Neural cell (in vitro differentiated cells): ENCODE measurements at regions not wholly inside any gene's neighbourhood (a gene's known extent, or its start where the extent isn't known, plus 50 kb on each side); places are given as distances from the start of the nearest gene placed in this dataset.

Experiments
- H2AFZ ChIP-seq: fragments of 200-600, 300-800 bp; sonication (generic), shearing (Covaris generic); 2 replicates; pipeline ENCODE4 v1.6.0; 2014; ENCODE audit warnings: low read depth, mild to moderate bottlenecking, antibody characterized with exemption, low read length, moderate library complexity
- H3F3A ChIP-seq: fragments of 200-600 bp; shearing (Covaris generic); 2 replicates; pipeline ENCODE4 v1.6.1; 2016; ENCODE audit warnings: mild to moderate bottlenecking, moderate library complexity, mixed read lengths, antibody characterized with exemption, low read length; ENCODE audit not compliant: insufficient read depth, poor library complexity, severe bottlenecking
- H3K27ac ChIP-seq: fragments of 200-600, 300-800 bp; sonication (generic), shearing (Covaris generic); 2 replicates; pipeline ENCODE4 v1.5.1; 2014; ENCODE audit warnings: mild to moderate bottlenecking, low read length, moderate library complexity
- H3K27me3 ChIP-seq: fragments of 300-800, 200-600 bp; sonication (generic), shearing (Covaris generic); 2 replicates; pipeline ENCODE4 v1.6.0; 2014; ENCODE audit warnings: mild to moderate bottlenecking, low read depth, low read length, moderate library complexity; ENCODE audit not compliant: insufficient read depth
- H3K36me3 ChIP-seq: fragments of 300-800, 200-600 bp; sonication (generic), shearing (Covaris generic); 2 replicates; pipeline ENCODE4 v1.5.1; 2014; ENCODE audit warnings: mild to moderate bottlenecking, antibody characterized with exemption, low read length, moderate library complexity; ENCODE audit not compliant: insufficient read depth
- H3K4me2 ChIP-seq: fragments of 300-800, 200-600 bp; sonication (generic), shearing (Covaris generic); 2 replicates; pipeline ENCODE4 v1.6.0; 2014; ENCODE audit warnings: mild to moderate bottlenecking, low read length
- H3K4me3 ChIP-seq: fragments of 300-800, 200-600 bp; sonication (generic), shearing (Covaris generic); 2 replicates; pipeline ENCODE4 v1.5.1; 2014; ENCODE audit warnings: mild to moderate bottlenecking, low read length, moderate library complexity
- H3K79me2 ChIP-seq: fragments of 200-600 bp; shearing (Covaris generic); replicated peaks from 2 replicates; pipeline ENCODE4 v1.6.0; 2014; ENCODE audit warnings: mild to moderate bottlenecking, low read length, moderate library complexity; ENCODE audit not compliant: insufficient read depth
- H3K9ac ChIP-seq: fragments of 300-800, 200-600 bp; sonication (generic), shearing (Covaris generic); 2 replicates; pipeline ENCODE4 v1.6.1; 2016; ENCODE audit warnings: mild to moderate bottlenecking, low read length, mixed read lengths
- H3K9me2 ChIP-seq: fragments of 200-600 bp; shearing (Covaris generic); 2 replicates; pipeline ENCODE4 v1.6.1; 2016; ENCODE audit warnings: mild to moderate bottlenecking, low read length, mixed read lengths; ENCODE audit not compliant: insufficient read depth
- H3K9me3 ChIP-seq: fragments of 200-600, 300-800 bp; sonication (generic), shearing (Covaris generic); 2 replicates; pipeline ENCODE4 v1.6.1; 2016; ENCODE audit warnings: mild to moderate bottlenecking, mixed run types, low read length, moderate library complexity, mixed read lengths
- H4K20me1 ChIP-seq: fragments of 200-600 bp; shearing (Covaris generic); 2 replicates; pipeline ENCODE4 v1.6.1; 2016; ENCODE audit warnings: mild to moderate bottlenecking, mixed run types; ENCODE audit not compliant: insufficient read depth
- CTCF ChIP-seq: fragments of 450-650 bp; IDR thresholded peaks from 2 replicates; pipeline ENCODE4 v1.5.1; 2014; ENCODE audit warnings: antibody characterized with exemption, mild to moderate bottlenecking, moderate library complexity; ENCODE audit not compliant: poor library complexity, severe bottlenecking
- EP300 ChIP-seq: fragments of 450-650 bp; conservative IDR thresholded peaks from 2 replicates; pipeline ENCODE4 v1.6.1; 2014; ENCODE audit warnings: antibody characterized with exemption, mild to moderate bottlenecking, moderate library complexity; ENCODE audit not compliant: poor library complexity, severe bottlenecking
- EZH2 ChIP-seq: fragments of 200-600, 300-800 bp; shearing (Covaris generic), sonication (generic); IDR thresholded peaks from 2 replicates; pipeline ENCODE4 v1.6.1; 2014; ENCODE audit warnings: antibody characterized with exemption, low read length, borderline replicate concordance, mild to moderate bottlenecking; ENCODE audit not compliant: insufficient read depth, poor library complexity, severe bottlenecking
- MXI1 ChIP-seq: fragments of 450-650 bp; conservative IDR thresholded peaks from 2 replicates; pipeline ENCODE4 v1.6.1; 2014; ENCODE audit warnings: antibody characterized with exemption, mild to moderate bottlenecking; ENCODE audit not compliant: poor library complexity, severe bottlenecking
- POLR2AphosphoS5 ChIP-seq: IDR thresholded peaks from 2 replicates; pipeline ENCODE4 v1.6.1; 2012
- RAD21 ChIP-seq: fragments of 450-650 bp; conservative IDR thresholded peaks from 2 replicates; pipeline ENCODE4 v1.6.1; 2014; ENCODE audit warnings: antibody characterized with exemption, mild to moderate bottlenecking, moderate library complexity
- REST ChIP-seq: IDR thresholded peaks from 2 replicates; pipeline ENCODE4 v1.6.1; 2012; ENCODE audit warnings: borderline replicate concordance
- SMC3 ChIP-seq: fragments of 450-650 bp; conservative IDR thresholded peaks from 2 replicates; pipeline ENCODE4 v1.6.1; 2014; ENCODE audit warnings: antibody characterized with exemption, mild to moderate bottlenecking, moderate library complexity; ENCODE audit not compliant: poor library complexity
- TAF1 ChIP-seq: IDR thresholded peaks from 2 replicates; pipeline ENCODE4 v1.6.1; 2012; ENCODE audit warnings: low read depth

GRCh38 chr16:87008664-87009063 lies 308.5 kb downstream of the C16orf95 start:
- H3K79me2 ChIP-seq, result no peaks in the 10 kb centered on the region
- H4K20me1 ChIP-seq, result no peaks in the 10 kb centered on the region
- H3K27me3 ChIP-seq, result no peaks in the 10 kb centered on the region
- H3K4me3 ChIP-seq, result no peak overlapping the region
- no peaks in the 10 kb centered on the region for H3F3A ChIP-seq
- no peaks in the 10 kb centered on the region for H3K36me3 ChIP-seq
- no peak overlapping the region for H3K27ac ChIP-seq
- H3K4me2 ChIP-seq, result no peak overlapping the region
- H3K9ac ChIP-seq, result no peak overlapping the region
- TF ChIP-seq RAD21, result no peak
- TF ChIP-seq CTCF, result no peak
- no peak for TF ChIP-seq EZH2
- no peak for TF ChIP-seq POLR2AphosphoS5
- no peak for TF ChIP-seq REST
- TF ChIP-seq TAF1, result no peak
- no peak for TF ChIP-seq MXI1
- no peak for TF ChIP-seq SMC3
- no peak for TF ChIP-seq EP300
- no peaks in the 10 kb centered on the region for H3K9me2 ChIP-seq
- H2AFZ ChIP-seq, result no peak overlapping the region
- no peaks in the 10 kb centered on the region for H3K9me3 ChIP-seq

GRCh38 chr16:87012954-87013938 lies 303.9 kb downstream of the C16orf95 start:
- no peaks in the 10 kb centered on the region for H3K79me2 ChIP-seq
- TF ChIP-seq EZH2 (no peak), SMC3 (no peak), MXI1 (no peak), TAF1 (no peak), EP300 (no peak), CTCF (no peak), POLR2AphosphoS5 (no peak)
- no peaks in the 10 kb centered on the region for H3K36me3 ChIP-seq
- H3F3A ChIP-seq, result no peaks in the 10 kb centered on the region
- H3K27me3 ChIP-seq, result no peaks in the 10 kb centered on the region
- H3K4me3 ChIP-seq, result no peak overlapping the region
- no peak overlapping the region for H3K4me2 ChIP-seq
- no peak overlapping the region for H2AFZ ChIP-seq
- no peaks in the 10 kb centered on the region for H4K20me1 ChIP-seq
- H3K9me3 ChIP-seq, result no peaks in the 10 kb centered on the region
- no peak overlapping the region for H3K9ac ChIP-seq
- no peak overlapping the region for H3K27ac ChIP-seq
- no peaks in the 10 kb centered on the region for H3K9me2 ChIP-seq
